Erythroblast (primary cell): ENCODE measurements at regions not wholly inside any gene's neighbourhood (a gene's known extent, or its start where the extent isn't known, plus 50 kb on each side); places are given as distances from the start of the nearest gene placed in this dataset.

ENCODE experiments used
- GATA1 ChIP-seq: IDR thresholded peaks from 2 replicates; pipeline ENCODE4 v1.6.1; 2011; ENCODE audit warnings: low read depth, mild to moderate bottlenecking, control low read depth, low read length, moderate library complexity
- POLR2A ChIP-seq: IDR thresholded peaks from 2 replicates; pipeline ENCODE4 v1.6.1; 2011; ENCODE audit warnings: mild to moderate bottlenecking, low read length

DNA sequence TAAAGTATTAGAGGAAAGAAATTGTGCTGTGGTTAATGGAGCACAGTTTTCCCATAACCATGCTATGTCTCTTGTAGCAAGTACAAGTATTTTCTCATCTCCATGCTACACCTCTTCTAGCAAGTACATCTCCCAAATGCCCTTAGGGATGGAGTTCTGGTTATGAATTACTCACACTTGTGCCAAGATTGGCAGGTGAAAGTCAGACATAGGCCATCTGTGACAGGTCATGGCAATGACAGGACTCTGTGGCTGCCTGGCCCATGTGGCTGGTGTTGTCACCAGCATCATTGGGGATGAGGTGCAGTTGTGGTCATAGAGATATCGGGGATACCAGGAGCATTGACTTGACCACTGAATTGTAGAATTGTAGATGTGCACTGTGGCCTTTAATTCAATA is 310.2 kb downstream of the FAT4 start:
- TF ChIP-seq POLR2A (no peak), GATA1 (no peak)
